ENCODE measurements at regions not wholly inside any gene's neighbourhood (a gene's known extent, or its start where the extent isn't known, plus 50 kb on each side); places are given as distances from the start of the nearest gene placed in this dataset.
"Not testable (repeated sequence)": the region's sequence is repeated elsewhere in the genome, so short reads cannot be mapped to it uniquely, and the experiment has no call there.

DNA sequence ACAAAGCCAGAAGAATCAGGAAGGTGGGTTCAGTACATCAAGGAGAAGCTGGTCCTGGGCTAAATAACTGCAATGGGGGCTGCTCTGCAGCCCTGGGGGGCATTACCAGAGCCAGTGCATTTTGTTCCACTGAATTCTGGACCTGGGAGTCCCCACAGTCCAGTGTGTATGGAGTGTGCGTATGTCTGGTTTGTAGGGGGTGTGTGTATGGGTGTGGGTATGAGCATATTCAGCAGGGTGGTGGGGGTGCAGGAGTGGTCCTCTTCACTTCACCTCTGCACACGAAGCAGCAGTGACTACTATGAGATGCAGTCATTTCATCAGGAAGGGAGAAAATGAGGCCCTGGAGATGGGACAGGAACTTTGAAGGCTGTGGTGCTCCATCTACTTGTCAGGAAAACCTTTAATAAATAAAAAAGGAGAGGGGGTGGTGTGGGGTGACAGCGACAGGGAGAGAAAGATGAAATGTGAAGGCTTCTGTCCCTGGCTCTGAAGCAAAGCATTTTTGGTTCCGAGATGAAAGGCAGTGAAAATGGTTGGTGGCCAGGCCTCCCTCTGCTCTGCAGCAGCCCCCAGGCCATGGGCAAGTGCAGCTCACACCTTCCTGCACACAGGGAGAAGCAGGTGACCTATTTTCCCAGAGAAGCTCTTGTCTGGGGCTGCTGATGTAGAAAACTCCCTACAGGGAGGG lies 121.5 kb upstream of the CACHD1 start:
- H3K9me3 ChIP-seq = no peaks in the 10 kb centered on the region
- TF ChIP-seq, protein P1, sequence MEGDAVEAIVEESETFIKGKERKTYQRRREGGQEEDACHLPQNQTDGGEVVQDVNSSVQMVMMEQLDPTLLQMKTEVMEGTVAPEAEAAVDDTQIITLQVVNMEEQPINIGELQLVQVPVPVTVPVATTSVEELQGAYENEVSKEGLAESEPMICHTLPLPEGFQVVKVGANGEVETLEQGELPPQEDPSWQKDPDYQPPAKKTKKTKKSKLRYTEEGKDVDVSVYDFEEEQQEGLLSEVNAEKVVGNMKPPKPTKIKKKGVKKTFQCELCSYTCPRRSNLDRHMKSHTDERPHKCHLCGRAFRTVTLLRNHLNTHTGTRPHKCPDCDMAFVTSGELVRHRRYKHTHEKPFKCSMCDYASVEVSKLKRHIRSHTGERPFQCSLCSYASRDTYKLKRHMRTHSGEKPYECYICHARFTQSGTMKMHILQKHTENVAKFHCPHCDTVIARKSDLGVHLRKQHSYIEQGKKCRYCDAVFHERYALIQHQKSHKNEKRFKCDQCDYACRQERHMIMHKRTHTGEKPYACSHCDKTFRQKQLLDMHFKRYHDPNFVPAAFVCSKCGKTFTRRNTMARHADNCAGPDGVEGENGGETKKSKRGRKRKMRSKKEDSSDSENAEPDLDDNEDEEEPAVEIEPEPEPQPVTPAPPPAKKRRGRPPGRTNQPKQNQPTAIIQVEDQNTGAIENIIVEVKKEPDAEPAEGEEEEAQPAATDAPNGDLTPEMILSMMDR (IDR thresholded peaks at IDR 0.05) = no peak
- no peak overlapping the region for H3K27ac ChIP-seq

DNA sequence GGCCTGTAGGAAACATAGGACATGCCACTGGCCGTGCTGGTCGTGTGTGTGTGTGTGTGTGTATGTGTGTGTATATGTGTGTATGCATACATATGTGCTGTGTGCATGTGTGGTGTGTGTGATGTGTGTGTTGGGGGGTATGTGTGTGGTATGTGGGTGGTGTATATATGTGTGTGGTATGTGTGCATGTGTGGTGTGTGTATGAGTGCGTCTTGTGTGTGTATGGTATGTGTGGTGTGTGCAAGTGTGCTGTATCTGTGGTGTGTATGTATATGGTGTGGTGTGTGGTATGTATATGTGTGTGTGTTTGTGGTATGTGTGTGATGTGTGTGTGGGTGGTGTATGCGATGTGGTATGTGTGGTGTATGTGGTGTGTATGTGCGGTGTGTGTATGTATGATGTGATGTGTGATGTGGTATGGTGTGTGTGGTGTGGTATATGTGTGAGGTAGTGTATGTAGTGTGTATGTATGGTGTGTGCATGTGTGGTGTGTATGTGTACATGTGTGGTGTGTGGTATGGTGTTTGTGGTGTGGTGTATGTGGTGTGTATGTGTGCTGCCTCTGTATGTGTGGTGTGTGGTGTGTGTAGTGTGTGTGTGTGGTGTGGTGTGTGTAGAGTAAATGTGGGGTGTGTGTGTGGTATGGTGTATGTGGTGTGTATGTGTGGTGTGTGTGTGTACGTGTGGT lies 120.8 kb upstream of the CACHD1 start:
- TF ChIP-seq, protein P1 (IDR thresholded peaks at IDR 0.05) = no peak
- DNase-seq (ENCODE audit: low spot score) = no peak
- Histone ChIP-seq H3K27me3 (no peaks in the 10 kb centered on the region), H3K9me3 (no peaks in the 10 kb centered on the region), H3K36me3 (no peaks in the 10 kb centered on the region), H3K27ac (no peak overlapping the region), H3K4me1 (no peaks in the 10 kb centered on the region), H3K4me3 (no peak overlapping the region)

More for the DNA sequence above, 121.5 kb upstream of the CACHD1 start:
- H3K4me1 ChIP-seq = no peaks in the 10 kb centered on the region
- no peaks in the 10 kb centered on the region for H3K36me3 ChIP-seq
- H3K27me3 ChIP-seq = no peaks in the 10 kb centered on the region
- DNase-seq (ENCODE audit: low spot score) = no peak
- H3K4me3 ChIP-seq = no peak overlapping the region

DNA sequence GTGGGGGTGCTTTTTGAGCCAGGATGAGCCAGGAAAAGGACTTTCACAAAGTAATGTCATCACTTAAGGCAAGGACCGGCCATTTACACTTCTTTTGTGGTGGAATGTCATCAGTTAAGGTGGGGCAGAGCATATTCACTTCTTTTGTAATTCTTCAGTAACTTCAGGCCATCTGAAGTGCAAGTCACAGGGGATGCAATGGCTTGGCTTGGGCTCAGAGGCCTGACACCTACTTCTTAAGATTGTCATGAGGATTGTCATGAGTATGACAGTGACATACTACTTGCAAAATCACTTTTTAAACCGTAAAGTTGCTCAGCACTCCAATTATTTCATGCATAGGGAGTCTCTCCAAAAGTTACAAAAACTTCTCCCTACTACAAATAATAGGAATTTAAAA lies 114.4 kb upstream of the CACHD1 start:
- not testable (repeated sequence) for H3K4me1 ChIP-seq; H3K4me3 ChIP-seq; H3K36me3 ChIP-seq; DNase-seq (ENCODE audit: low spot score); H3K27ac ChIP-seq; H3K9me3 ChIP-seq; H3K27me3 ChIP-seq

DNA sequence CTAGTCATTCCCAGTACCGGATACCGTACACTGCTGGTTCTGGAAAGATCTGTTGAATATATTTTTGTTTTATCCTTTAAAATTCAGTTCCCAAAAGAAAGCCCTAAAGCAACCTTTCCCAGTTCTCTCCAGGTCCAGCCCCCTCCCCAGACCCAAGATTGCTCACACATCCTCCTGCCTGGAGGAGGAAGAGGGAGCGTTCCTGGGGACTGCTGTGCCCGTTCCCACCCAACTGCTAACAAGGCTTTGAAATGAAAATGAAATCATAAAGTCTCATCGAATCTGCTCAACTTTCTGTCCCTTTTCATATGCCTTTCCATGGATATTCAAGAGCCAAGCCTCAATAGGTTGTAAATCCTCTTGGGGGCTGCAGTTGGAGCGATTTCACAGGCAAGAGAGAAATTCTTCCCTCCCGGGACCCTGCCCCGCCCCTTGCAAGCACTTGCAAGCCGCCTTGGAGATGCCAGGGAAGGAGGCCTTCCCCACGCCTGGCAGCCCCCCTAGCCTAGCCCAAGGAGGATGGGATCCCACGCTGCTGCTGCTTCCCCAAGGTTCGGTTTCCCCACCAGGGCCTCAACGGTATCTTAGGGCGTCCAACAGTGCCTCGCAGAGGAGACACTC lies 113.2 kb upstream of the CACHD1 start:
- Histone ChIP-seq H3K36me3 (no peaks in the 10 kb centered on the region), H3K4me1 (peaks cover 0 to 10% of the 10 kb centered on the region in 2 donors), H3K9me3 (no peaks in the 10 kb centered on the region), H3K4me3 (no peak overlapping the region), H3K27me3 (no peaks in the 10 kb centered on the region), H3K27ac (no peak overlapping the region)
- TF ChIP-seq, protein P1 (IDR thresholded peaks at IDR 0.05) = no peak
- DNase-seq (ENCODE audit: low spot score) = no peak

DNA sequence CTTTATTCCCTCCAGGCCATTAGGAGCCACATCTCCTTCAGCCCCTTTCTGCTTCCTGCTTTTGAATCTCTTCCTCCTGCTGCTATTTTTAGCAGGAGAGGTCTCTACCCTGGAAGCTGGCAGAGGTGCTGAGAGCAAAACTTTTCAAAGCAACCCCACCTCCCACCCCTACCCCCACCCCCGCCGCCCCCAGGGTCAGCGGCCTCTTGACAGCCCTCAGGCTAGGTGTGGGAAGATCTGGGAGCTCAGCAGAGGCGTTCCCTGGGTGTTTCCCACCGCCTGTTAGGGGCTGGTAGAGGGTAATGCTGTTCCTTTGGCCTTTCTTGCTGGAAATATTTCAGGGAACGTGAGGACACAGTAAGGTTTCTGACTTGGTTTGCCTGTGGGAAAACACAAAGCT lies 112.5 kb upstream of the CACHD1 start:
- Histone ChIP-seq H3K27me3 (no peaks in the 10 kb centered on the region), H3K27ac (no peak overlapping the region), H3K4me1 (peaks cover 0 to 10% of the 10 kb centered on the region in 2 donors), H3K36me3 (no peaks in the 10 kb centered on the region), H3K4me3 (no peak overlapping the region), H3K9me3 (no peaks in the 10 kb centered on the region)
- TF ChIP-seq, protein P1 (IDR thresholded peaks at IDR 0.05) = no peak
- no peak for DNase-seq (ENCODE audit: low spot score)

DNA sequence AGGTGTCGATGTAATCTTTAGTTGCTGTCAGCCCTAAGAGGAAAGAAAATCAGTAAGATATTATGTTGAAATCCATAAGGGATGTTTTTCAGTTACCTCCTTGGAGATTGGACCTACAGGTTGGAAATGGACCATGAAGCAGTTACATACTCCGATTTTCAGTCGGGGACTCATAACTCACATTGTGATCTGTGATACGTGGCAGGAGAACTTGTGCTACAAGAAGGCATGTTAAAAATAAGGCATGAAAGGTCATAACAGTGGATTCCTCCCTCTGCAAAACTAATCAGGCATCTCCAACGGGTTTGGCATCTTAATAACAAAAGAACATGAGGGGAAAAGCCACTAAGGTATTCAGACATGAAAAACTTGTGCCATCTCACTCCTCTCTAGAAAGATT lies 111.2 kb upstream of the CACHD1 start:
- DNase-seq (ENCODE audit: low spot score) = no peak
- TF ChIP-seq, protein P1 (IDR thresholded peaks at IDR 0.05) = no peak
- no peaks in the 10 kb centered on the region for H3K27me3 ChIP-seq
- no peak overlapping the region for H3K27ac ChIP-seq
- no peaks in the 10 kb centered on the region for H3K36me3 ChIP-seq
- H3K9me3 ChIP-seq = no peaks in the 10 kb centered on the region
- H3K4me1 ChIP-seq = peaks cover 0 to 10% of the 10 kb centered on the region in 2 donors
- no peak overlapping the region for H3K4me3 ChIP-seq

Data from right atrium auricular region (tissue), 2 donors.